Vagina (tissue), 2 donors: ENCODE measurements at regions not wholly inside any gene's neighbourhood (a gene's known extent, or its start where the extent isn't known, plus 50 kb on each side); places are given as distances from the start of the nearest gene placed in this dataset.

ENCODE experiments used
- CTCF ChIP-seq, 3 experiments: fragments of 450-650 bp in 2 of 3; fragments of 200-600 bp in 1 of 3; sonication (generic) in 1 of 3; IDR thresholded peaks; one replicate each; pipeline ENCODE4 v1.5.1; 2017 to 2019; ENCODE audit warnings: antibody characterized with exemption in 3 of 3, mild to moderate bottlenecking in 2 of 3, moderate library complexity in 2 of 3
- POLR2AphosphoS5 ChIP-seq, 2 donors: sonication (generic); formaldehyde crosslinking; IDR thresholded peaks; one replicate each; pipeline ENCODE4 v1.9.0; 2017; ENCODE audit warnings: antibody characterized with exemption in 2 of 2, mild to moderate bottlenecking in 2 of 2, low read depth in 1 of 2; ENCODE audit not compliant: insufficient read depth in 1 of 2

DNA sequence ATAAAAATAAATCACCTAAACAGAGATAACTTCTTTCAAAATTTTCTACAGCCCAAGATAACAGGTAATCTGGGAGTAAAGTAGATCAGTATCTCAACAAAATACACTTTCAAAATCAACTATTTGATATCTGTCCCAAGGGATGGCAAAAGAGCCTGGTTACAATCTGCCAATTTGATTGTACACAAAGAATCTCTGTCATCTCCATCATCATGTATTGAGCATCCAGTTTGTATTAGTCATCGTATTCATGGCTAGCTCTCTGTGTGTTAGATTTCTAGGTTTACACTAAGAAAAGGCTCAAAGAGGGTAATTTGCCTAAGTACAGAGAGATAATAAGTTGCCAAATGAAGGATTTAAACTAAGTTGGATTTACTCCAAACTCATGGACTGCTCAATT lies 329.0 kb upstream of the NRSN1 start:
- TF ChIP-seq POLR2AphosphoS5 (IDR thresholded peaks at IDR 0.05; ENCODE audit: insufficient read depth in 1 of 2, low read depth in 1 of 2) = no peak
- TF ChIP-seq CTCF (IDR thresholded peaks at IDR 0.05) = no peak
